HL-60 (cell line): ENCODE measurements at regions not wholly inside any gene's neighbourhood (a gene's known extent, or its start where the extent isn't known, plus 50 kb on each side); places are given as distances from the start of the nearest gene placed in this dataset.

Experiments used
- GABPA ChIP-seq: IDR thresholded peaks from 2 replicates; pipeline ENCODE4 v1.6.1; 2012; ENCODE audit warnings: low read depth
- POLR2AphosphoS5 ChIP-seq: IDR thresholded peaks from 2 replicates; pipeline ENCODE4 v1.6.1; 2012; ENCODE audit warnings: low read depth
- TF ChIP-seq, protein P1 (sequence below): IDR thresholded peaks from one replicate; pipeline ENCODE4 v1.5.1; 2011; ENCODE audit warnings: low read length, control low read depth, inconsistent platforms; ENCODE audit not compliant: insufficient read depth

DNA sequence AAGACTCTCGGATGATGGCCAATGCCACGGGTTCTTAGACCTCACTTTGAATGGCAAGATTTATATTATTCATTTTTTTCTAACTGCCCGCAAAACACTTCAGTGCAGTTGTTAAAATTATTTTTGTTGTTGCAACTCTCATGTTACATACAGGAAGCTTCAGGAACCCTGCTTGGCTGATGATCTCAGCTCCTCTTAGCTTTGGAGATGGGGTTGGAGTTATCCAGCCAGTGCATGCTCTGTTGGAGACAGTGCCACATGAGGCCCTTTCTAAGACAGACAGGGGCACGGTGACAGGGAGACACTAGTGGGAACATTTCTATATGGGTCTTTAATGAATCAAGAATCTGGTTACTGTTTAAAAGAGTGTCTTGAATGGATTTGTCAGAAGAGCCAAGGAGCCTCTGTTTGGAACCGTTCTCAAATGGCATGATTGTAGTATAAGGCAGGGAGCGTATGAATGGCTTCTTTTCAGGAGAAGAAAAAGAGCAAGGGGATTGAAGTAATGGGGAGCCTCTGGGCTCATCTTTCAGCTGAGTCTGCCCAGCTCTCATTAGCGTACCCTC lies 61.9 kb upstream of the ENPP6 start:
- TF ChIP-seq, protein P1, sequence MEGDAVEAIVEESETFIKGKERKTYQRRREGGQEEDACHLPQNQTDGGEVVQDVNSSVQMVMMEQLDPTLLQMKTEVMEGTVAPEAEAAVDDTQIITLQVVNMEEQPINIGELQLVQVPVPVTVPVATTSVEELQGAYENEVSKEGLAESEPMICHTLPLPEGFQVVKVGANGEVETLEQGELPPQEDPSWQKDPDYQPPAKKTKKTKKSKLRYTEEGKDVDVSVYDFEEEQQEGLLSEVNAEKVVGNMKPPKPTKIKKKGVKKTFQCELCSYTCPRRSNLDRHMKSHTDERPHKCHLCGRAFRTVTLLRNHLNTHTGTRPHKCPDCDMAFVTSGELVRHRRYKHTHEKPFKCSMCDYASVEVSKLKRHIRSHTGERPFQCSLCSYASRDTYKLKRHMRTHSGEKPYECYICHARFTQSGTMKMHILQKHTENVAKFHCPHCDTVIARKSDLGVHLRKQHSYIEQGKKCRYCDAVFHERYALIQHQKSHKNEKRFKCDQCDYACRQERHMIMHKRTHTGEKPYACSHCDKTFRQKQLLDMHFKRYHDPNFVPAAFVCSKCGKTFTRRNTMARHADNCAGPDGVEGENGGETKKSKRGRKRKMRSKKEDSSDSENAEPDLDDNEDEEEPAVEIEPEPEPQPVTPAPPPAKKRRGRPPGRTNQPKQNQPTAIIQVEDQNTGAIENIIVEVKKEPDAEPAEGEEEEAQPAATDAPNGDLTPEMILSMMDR = no peak
- no peak for TF ChIP-seq POLR2AphosphoS5
- no peak for TF ChIP-seq GABPA
